Muscle of leg (tissue), 3 donors: ENCODE measurements at regions not wholly inside any gene's neighbourhood (a gene's known extent, or its start where the extent isn't known, plus 50 kb on each side); places are given as distances from the start of the nearest gene placed in this dataset.

ENCODE experiments used
- DNase-seq: peaks from one replicate; pipeline ENCODE4 v3.0.0; 2013
- H3K27ac ChIP-seq: one replicate; pipeline ENCODE4 v1.5.1; 2013; ENCODE audit warnings: mild to moderate bottlenecking, low read length, control low read depth
- H3K27me3 ChIP-seq: one replicate; pipeline ENCODE4 v1.6.1; 2013; ENCODE audit warnings: low read length; ENCODE audit not compliant: control insufficient read depth, insufficient read depth
- H3K36me3 ChIP-seq: one replicate; pipeline ENCODE4 v1.6.1; 2013; ENCODE audit warnings: low read length; ENCODE audit not compliant: control insufficient read depth, insufficient read depth
- H3K4me1 ChIP-seq: one replicate; pipeline ENCODE4 v1.6.1; 2013; ENCODE audit warnings: low read length; ENCODE audit not compliant: control insufficient read depth, insufficient read depth
- H3K4me3 ChIP-seq: one replicate; pipeline ENCODE4 v1.5.1; 2013; ENCODE audit warnings: low read length, control low read depth
- H3K9me3 ChIP-seq: replicated peaks from 2 replicates; pipeline ENCODE4 v1.6.1; 2013; ENCODE audit warnings: low read depth, low read length; ENCODE audit not compliant: control insufficient read depth
- WGBS: methylation state at CpG from one replicate; pipeline ENCODE4 v1.1.5; 2013; ENCODE audit warnings: missing lambda C conversion rate; ENCODE audit not compliant: insufficient coverage; 5-methylcytosine and 5-hydroxymethylcytosine counted together

GRCh38 chr11:45754741-45755140 lies 50.2 kb upstream of the SLC35C1 start:
- no peak for DNase-seq
- Histone ChIP-seq H3K27me3 (peaks cover 5% of the 10 kb centered on the region), H3K4me3 (no peak overlapping the region), H3K36me3 (no peaks in the 10 kb centered on the region), H3K9me3 (no peaks in the 10 kb centered on the region), H3K4me1 (peaks cover 13% of the 10 kb centered on the region), H3K27ac (no peak overlapping the region)
- 61% methylated on average over 6 of the region's 7 CpGs for WGBS

- Histone ChIP-seq H3K4me3 (no peak overlapping the region), H3K27ac (no peak overlapping the region), H3K27me3 (peaks cover 5% of the 10 kb centered on the region), H3K4me1 (peaks cover 13% of the 10 kb centered on the region), H3K36me3 (no peaks in the 10 kb centered on the region), H3K9me3 (no peaks in the 10 kb centered on the region)
- 67% methylated on average over 5 of the region's 8 CpGs for WGBS
- no peak for DNase-seq
Observed at GRCh38 chr11:45754261-45754709, 50.7 kb upstream of the SLC35C1 start.

- no peaks in the 10 kb centered on the region for H3K9me3 ChIP-seq
- peaks cover 13% of the 10 kb centered on the region for H3K4me1 ChIP-seq
- DNase-seq: no peak
- H3K27me3 ChIP-seq: peaks cover 5% of the 10 kb centered on the region
- no peaks in the 10 kb centered on the region for H3K36me3 ChIP-seq
- 90% methylated on average over 2 of the region's 11 CpGs for WGBS
- no peak overlapping the region for H3K27ac ChIP-seq
- no peak overlapping the region for H3K4me3 ChIP-seq
Observed at GRCh38 chr11:45752106-45752505, 52.8 kb upstream of the SLC35C1 start.

GRCh38 chr11:45751430-45751829 lies 53.5 kb upstream of the SLC35C1 start:
- H3K27me3 ChIP-seq: peaks cover 5% of the 10 kb centered on the region
- H3K9me3 ChIP-seq: no peaks in the 10 kb centered on the region
- H3K4me3 ChIP-seq: no peak overlapping the region
- no peak for DNase-seq
- WGBS: no CpG with 5 or more reads among the region's 7 CpGs
- peaks cover 13% of the 10 kb centered on the region for H3K4me1 ChIP-seq
- no peak overlapping the region for H3K27ac ChIP-seq
- H3K36me3 ChIP-seq: no peaks in the 10 kb centered on the region

GRCh38 chr11:45750439-45750838 lies 54.5 kb upstream of the SLC35C1 start:
- no peak overlapping the region for H3K27ac ChIP-seq
- no peaks in the 10 kb centered on the region for H3K9me3 ChIP-seq
- H3K4me3 ChIP-seq: no peak overlapping the region
- peaks cover 5% of the 10 kb centered on the region for H3K4me1 ChIP-seq
- H3K36me3 ChIP-seq: no peaks in the 10 kb centered on the region
- peaks cover 2% of the 10 kb centered on the region for H3K27me3 ChIP-seq
- WGBS: 64% methylated on average over 6 of the region's 8 CpGs
- DNase-seq: no peak

- Histone ChIP-seq H3K36me3 (no peaks in the 10 kb centered on the region), H3K27ac (no peak overlapping the region), H3K9me3 (no peaks in the 10 kb centered on the region), H3K27me3 (peaks cover 2% of the 10 kb centered on the region), H3K4me1 (no peaks in the 10 kb centered on the region), H3K4me3 (no peak overlapping the region)
- no CpG with 5 or more reads among the region's 5 CpGs for WGBS
- DNase-seq: no peak
Observed at GRCh38 chr11:45748801-45749200, 56.1 kb upstream of the SLC35C1 start.

GRCh38 chr11:45745065-45745811 lies 59.7 kb upstream of the SLC35C1 start:
- no peaks in the 10 kb centered on the region for H3K36me3 ChIP-seq
- WGBS: 8% methylated on average over 5 of the region's 13 CpGs
- DNase-seq: peak; percentile 74
- peaks cover 3% of the 10 kb centered on the region for H3K4me1 ChIP-seq
- no peaks in the 10 kb centered on the region for H3K27me3 ChIP-seq
- H3K27ac ChIP-seq: peak overlapping the region; percentile 31
- H3K4me3 ChIP-seq: no peak overlapping the region
- H3K9me3 ChIP-seq: no peaks in the 10 kb centered on the region

- 80% methylated on average over 4 of the region's 11 CpGs for WGBS
- Histone ChIP-seq H3K27ac (no peak overlapping the region), H3K36me3 (no peaks in the 10 kb centered on the region)
Observed at GRCh38 chr11:45743556-45744468, 61.1 kb upstream of the SLC35C1 start.

GRCh38 chr11:45741582-45741981 lies 63.4 kb upstream of the SLC35C1 start:
- Histone ChIP-seq H3K9me3 (no peaks in the 10 kb centered on the region), H3K27me3 (no peaks in the 10 kb centered on the region), H3K4me1 (peaks cover 3% of the 10 kb centered on the region), H3K4me3 (no peak overlapping the region), H3K36me3 (no peaks in the 10 kb centered on the region), H3K27ac (no peak overlapping the region)
- no peak for DNase-seq
- WGBS: no CpG with 5 or more reads among the region's 2 CpGs

More at GRCh38 chr11:45743556-45744468, 61.1 kb upstream of the SLC35C1 start:
- no peak for DNase-seq
- Histone ChIP-seq H3K27me3 (no peaks in the 10 kb centered on the region), H3K4me1 (peaks cover 3% of the 10 kb centered on the region), H3K9me3 (no peaks in the 10 kb centered on the region), H3K4me3 (no peak overlapping the region)

GRCh38 chr11:45741032-45741431 lies 63.9 kb upstream of the SLC35C1 start:
- no peak overlapping the region for H3K27ac ChIP-seq
- WGBS: no CpG with 5 or more reads among the region's 2 CpGs
- H3K4me1 ChIP-seq: peaks cover 3% of the 10 kb centered on the region
- H3K9me3 ChIP-seq: no peaks in the 10 kb centered on the region
- H3K27me3 ChIP-seq: no peaks in the 10 kb centered on the region
- H3K4me3 ChIP-seq: no peak overlapping the region
- no peak for DNase-seq
- H3K36me3 ChIP-seq: no peaks in the 10 kb centered on the region
